ENCODE measurements at regions not wholly inside any gene's neighbourhood (a gene's known extent, or its start where the extent isn't known, plus 50 kb on each side); places are given as distances from the start of the nearest gene placed in this dataset.
"Not testable (repeated sequence)": the region's sequence is repeated elsewhere in the genome, so short reads cannot be mapped to it uniquely, and the experiment has no call there.

- Histone ChIP-seq H3K27ac (ENCODE audit: insufficient read depth, low read length) (no peak overlapping the region), H3K27me3 (ENCODE audit: control insufficient read depth, insufficient read depth, low read length) (no peaks in the 10 kb centered on the region), H3K4me1 (ENCODE audit: control insufficient read depth, extremely low read depth, insufficient read depth, low read length) (no peaks in the 10 kb centered on the region), H3K9me3 (ENCODE audit: control insufficient read depth, insufficient read depth, low read depth, low read length) (no peaks in the 10 kb centered on the region), H3K4me2 (ENCODE audit: extremely low read depth, insufficient read depth, low read length) (no peak overlapping the region), H3K36me3 (ENCODE audit: control insufficient read depth, insufficient read depth, low read length) (no peaks in the 10 kb centered on the region), H4K20me1 (ENCODE audit: control insufficient read depth, extremely low read depth, insufficient read depth, low read length) (no peaks in the 10 kb centered on the region), H3K9ac (ENCODE audit: insufficient read depth, low read length) (no peak overlapping the region), H3K4me3 (replicated peaks in 1 of 4; ENCODE audit: control extremely low read depth in 1 of 4, insufficient read depth in 1 of 4, low read depth in 3 of 4, low read length in 4 of 4) (no peak overlapping the region), H3K79me2 (ENCODE audit: control insufficient read depth, insufficient read depth, low read length) (no peaks in the 10 kb centered on the region), H2AFZ (ENCODE audit: low read length) (no peak overlapping the region)
- DNase-seq (ENCODE audit: low read depth in 2 of 2), result no peak
- no peak for TF ChIP-seq CTCF (conservative IDR thresholded peaks at IDR 0.05 in 1 of 2, IDR thresholded peaks at IDR 0.05 in 1 of 2; ENCODE audit: low read depth in 1 of 2, low read length in 2 of 2)
- TF ChIP-seq EZH2 (IDR thresholded peaks at IDR 0.05; ENCODE audit: low read length, missing control alignments), result no peak
Observed at GRCh38 chr4:169327951-169328350, 57.2 kb upstream of the SH3RF1 start.

- H3K9me3 ChIP-seq (ENCODE audit: control insufficient read depth, insufficient read depth, low read depth, low read length); H4K20me1 ChIP-seq (ENCODE audit: control insufficient read depth, extremely low read depth, insufficient read depth, low read length); DNase-seq (ENCODE audit: low read depth in 2 of 2); H3K4me2 ChIP-seq (ENCODE audit: extremely low read depth, insufficient read depth, low read length); H3K9ac ChIP-seq (ENCODE audit: insufficient read depth, low read length); H3K27me3 ChIP-seq (ENCODE audit: control insufficient read depth, insufficient read depth, low read length); H3K4me1 ChIP-seq (ENCODE audit: control insufficient read depth, extremely low read depth, insufficient read depth, low read length); H3K36me3 ChIP-seq (ENCODE audit: control insufficient read depth, insufficient read depth, low read length); H3K79me2 ChIP-seq (ENCODE audit: control insufficient read depth, insufficient read depth, low read length); H2AFZ ChIP-seq (ENCODE audit: low read length); H3K27ac ChIP-seq (ENCODE audit: insufficient read depth, low read length); H3K4me3 ChIP-seq (replicated peaks in 1 of 4; ENCODE audit: control extremely low read depth in 1 of 4, insufficient read depth in 1 of 4, low read depth in 3 of 4, low read length in 4 of 4): not testable (repeated sequence)
Observed at GRCh38 chr4:169323925-169324324, 53.2 kb upstream of the SH3RF1 start.

- not testable (repeated sequence) for H3K9ac ChIP-seq (ENCODE audit: insufficient read depth, low read length); H3K79me2 ChIP-seq (ENCODE audit: control insufficient read depth, insufficient read depth, low read length); H3K4me1 ChIP-seq (ENCODE audit: control insufficient read depth, extremely low read depth, insufficient read depth, low read length); H3K36me3 ChIP-seq (ENCODE audit: control insufficient read depth, insufficient read depth, low read length); H3K27ac ChIP-seq (ENCODE audit: insufficient read depth, low read length); DNase-seq (ENCODE audit: low read depth in 2 of 2); H3K4me3 ChIP-seq (replicated peaks in 1 of 4; ENCODE audit: control extremely low read depth in 1 of 4, insufficient read depth in 1 of 4, low read depth in 3 of 4, low read length in 4 of 4); H3K9me3 ChIP-seq (ENCODE audit: control insufficient read depth, insufficient read depth, low read depth, low read length); H4K20me1 ChIP-seq (ENCODE audit: control insufficient read depth, extremely low read depth, insufficient read depth, low read length); H2AFZ ChIP-seq (ENCODE audit: low read length); H3K4me2 ChIP-seq (ENCODE audit: extremely low read depth, insufficient read depth, low read length); H3K27me3 ChIP-seq (ENCODE audit: control insufficient read depth, insufficient read depth, low read length)
Observed at GRCh38 chr4:169322833-169323232, 52.1 kb upstream of the SH3RF1 start.
